ENCODE measurements at regions not wholly inside any gene's neighbourhood (a gene's known extent, or its start where the extent isn't known, plus 50 kb on each side); places are given as distances from the start of the nearest gene placed in this dataset.

- ChIA-PET CTCF (ENCODE audit: partially characterized antibody) (interaction anchor here (1.9 kb wide), 1 partner anchor 33 kb away, joined by 10 read pairs; no protein-coding TSS in a partner anchor), POLR2A (ENCODE audit: partially characterized antibody) (no interaction called here)
- no peak overlapping the region for H3K56ac ChIP-seq (replicated peaks; ENCODE audit: insufficient read length, low read depth, low read length)
- H3K9me3 ChIP-seq (ENCODE audit: insufficient read depth in 2 of 2, low read depth in 1 of 2, low read length in 1 of 2): no peaks in the 10 kb centered on the region
- no peak overlapping the region for H2BK12ac ChIP-seq (ENCODE audit: low read depth, low read length)
- H3K9ac ChIP-seq (replicated peaks in 1 of 4; ENCODE audit: extremely low read depth in 1 of 4, low read depth in 3 of 4, low read length in 3 of 4): no peak overlapping the region
- no peaks in the 10 kb centered on the region for H3K79me2 ChIP-seq (ENCODE audit: control insufficient read depth in 1 of 2, insufficient read depth in 2 of 2, low read length in 2 of 2)
- H4K91ac ChIP-seq (replicated peaks; ENCODE audit: insufficient read length, low read length): no peak overlapping the region
- H3K4me2 ChIP-seq (ENCODE audit: insufficient read depth in 1 of 2, low read depth in 2 of 2, low read length in 2 of 2): no peak overlapping the region
- no peak overlapping the region for H2BK20ac ChIP-seq (ENCODE audit: low read length)
- no peak overlapping the region for H2BK15ac ChIP-seq (ENCODE audit: low read length)
- WGBS, 2 experiments (ENCODE audit: extremely low coverage in 1 of 2, insufficient coverage in 1 of 2, insufficient read length in 1 of 2, insufficient replicate concordance in 2 of 2, low coverage in 1 of 2, low lambda C conversion rate in 2 of 2, missing lambda C conversion rate in 1 of 2): 96% methylated on average over 6 of the region's 6 CpGs; no CpG with 5 or more reads in 1 of the 2 experiments
- H2BK5ac ChIP-seq (ENCODE audit: low read depth, low read length): no peak overlapping the region
- no peaks in the 10 kb centered on the region; a peak in 1 of 7 replicates for H3K4me1 ChIP-seq (replicated peaks in 1 of 4; ENCODE audit: control insufficient read depth in 3 of 4, insufficient read depth in 4 of 4, low read length in 3 of 4)
- peaks cover 0 to 1% (median 0%) of the 10 kb centered on the region in 4 experiments; a peak in 1 of 7 replicates for H3K27me3 ChIP-seq (replicated peaks in 1 of 4; ENCODE audit: control insufficient read depth in 3 of 4, extremely low read depth in 1 of 4, insufficient read depth in 3 of 4, low read length in 3 of 4)
- FAIRE-seq (no peak), DNase-seq (ENCODE audit: low read depth in 1 of 2, low spot score in 2 of 2) (no peak)
- no peaks in the 10 kb centered on the region for H4K20me1 ChIP-seq (replicated peaks in 1 of 2; ENCODE audit: control insufficient read depth in 1 of 2, insufficient read depth in 2 of 2, low read length in 2 of 2)
- H3K23ac ChIP-seq (ENCODE audit: insufficient read length): no peak overlapping the region
- no peak overlapping the region for H2AFZ ChIP-seq (ENCODE audit: low read length)
- TF ChIP-seq ZNF274 (IDR thresholded peaks at IDR 0.05; ENCODE audit: borderline replicate concordance, extremely low read depth, low read length): no peak
- no peak for TF ChIP-seq EGR1 (IDR thresholded peaks at IDR 0.05; ENCODE audit: borderline replicate concordance, low read depth, low read length)
- no peak for TF ChIP-seq CEBPB (IDR thresholded peaks at IDR 0.05; ENCODE audit: low read depth, low read length)
- H3K79me1 ChIP-seq (ENCODE audit: low read depth, low read length): no peaks in the 10 kb centered on the region
- no peak overlapping the region for H3K4me3 ChIP-seq (ENCODE audit: extremely low read depth in 1 of 4, insufficient read depth in 2 of 4, low read depth in 3 of 4, low read length in 4 of 4)
- no peaks in the 10 kb centered on the region for H3K36me3 ChIP-seq (ENCODE audit: control insufficient read depth in 2 of 4, insufficient read depth in 4 of 4, low read length in 3 of 4)
- no peak overlapping the region for H3K18ac ChIP-seq (ENCODE audit: extremely low read depth, low read length)
- H3K23me2 ChIP-seq (ENCODE audit: low read depth, low read length): no peaks in the 10 kb centered on the region
- no peak overlapping the region for H3K4ac ChIP-seq (replicated peaks; ENCODE audit: insufficient read length, low read depth, low read length)
- no peak overlapping the region for H2AK5ac ChIP-seq (ENCODE audit: low read depth, low read length)
- H2BK120ac ChIP-seq (replicated peaks; ENCODE audit: low read depth, low read length): no peak overlapping the region
- H4K8ac ChIP-seq (ENCODE audit: extremely low read depth, insufficient read depth, low read length): no peak overlapping the region
- no peak overlapping the region for H3K14ac ChIP-seq (ENCODE audit: insufficient read length)
- no peak overlapping the region for H4K5ac ChIP-seq (ENCODE audit: insufficient read length, low read depth, low read length)
- no peak overlapping the region for H3K27ac ChIP-seq (ENCODE audit: low read depth, low read length)
These were observed 117.2 kb downstream of the FASLG start for GRCh38 chr1:172776071-172776470.

All from H1 (cell line).